GM19328 (cell line): ENCODE measurements at regions not wholly inside any gene's neighbourhood (a gene's known extent, or its start where the extent isn't known, plus 50 kb on each side); places are given as distances from the start of the nearest gene placed in this dataset.

Source experiments
- ATAC-seq: cut with Tn5 transposase; IDR thresholded peaks from one replicate; pipeline ENCODE4 v1.9.1; 2021; ENCODE audit warnings: mild to moderate bottlenecking, moderate library complexity; ENCODE audit not compliant: unreplicated experiment

DNA sequence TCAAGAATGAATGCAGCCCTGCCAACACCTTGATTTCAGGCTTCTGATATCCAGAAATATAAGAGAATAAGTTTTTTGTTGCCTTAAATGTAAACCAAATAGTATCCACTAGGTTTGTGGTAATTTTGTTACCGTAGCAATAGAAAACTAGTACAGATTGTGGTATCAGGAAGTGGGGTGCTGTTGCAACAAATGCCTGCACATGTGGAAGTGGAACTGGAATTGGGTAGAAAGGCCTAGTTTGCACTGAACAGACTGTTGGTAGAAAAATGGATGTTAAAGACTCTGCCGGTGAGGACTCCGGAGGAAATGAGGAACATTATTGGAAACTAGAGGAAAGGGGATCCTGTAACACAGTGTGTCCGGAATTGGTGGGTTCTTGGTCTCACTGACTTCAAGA lies 145.8 kb upstream of the MGAT5 start:
- ATAC-seq, result no peak

GRCh38 chr2:134109246-134109645 lies 144.6 kb upstream of the MGAT5 start:
- no peak for ATAC-seq

GRCh38 chr2:134109725-134110124 lies 144.1 kb upstream of the MGAT5 start:
- no peak for ATAC-seq

GRCh38 chr2:134110532-134110931 lies 143.3 kb upstream of the MGAT5 start:
- ATAC-seq, result no peak

GRCh38 chr2:134117676-134118075 lies 136.2 kb upstream of the MGAT5 start:
- no peak for ATAC-seq

- no peak for ATAC-seq
Observed at GRCh38 chr2:134118279-134119116, 135.4 kb upstream of the MGAT5 start.

- ATAC-seq, result peak; percentile 16
Observed at GRCh38 chr2:134119117-134119712, 134.7 kb upstream of the MGAT5 start.

DNA sequence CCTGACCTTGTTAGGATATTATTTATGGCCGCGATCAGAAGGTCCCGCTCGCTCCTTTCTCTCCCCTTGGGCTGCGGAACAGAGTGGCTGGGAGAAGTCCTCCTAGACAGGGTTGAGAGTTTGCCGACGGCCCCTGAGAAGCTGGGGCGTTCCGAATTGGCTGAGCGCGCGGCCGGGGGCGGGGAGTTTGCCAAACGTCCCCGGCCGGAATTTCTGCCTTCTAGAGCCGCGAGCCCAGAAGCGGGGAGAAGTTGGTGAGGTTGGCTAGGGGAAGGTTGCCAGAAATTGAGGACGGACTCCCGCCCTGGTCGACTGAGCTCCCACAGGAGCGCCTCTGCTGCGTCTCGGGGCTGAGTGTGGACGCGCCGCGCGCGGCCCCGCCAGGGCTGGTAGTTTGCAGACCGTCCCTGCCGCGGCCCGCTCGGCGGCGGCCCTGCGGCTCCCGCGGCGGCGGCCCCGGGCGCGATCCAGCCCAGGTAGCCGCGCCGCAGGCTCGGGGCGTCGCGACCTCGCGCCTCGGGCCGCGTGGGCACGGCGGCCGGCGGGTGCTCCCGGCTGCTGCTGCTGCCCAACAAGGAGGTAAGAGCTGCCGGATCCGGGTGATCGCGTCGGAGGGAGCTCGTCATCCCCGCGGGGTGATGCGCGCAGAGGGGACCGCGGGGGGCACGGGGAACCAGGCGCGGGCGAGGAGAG lies 134.0 kb upstream of the MGAT5 start:
- ATAC-seq, result peak; percentile 50

GRCh38 chr2:134120406-134120732 lies 133.5 kb upstream of the MGAT5 start:
- peak; percentile 4 for ATAC-seq

DNA sequence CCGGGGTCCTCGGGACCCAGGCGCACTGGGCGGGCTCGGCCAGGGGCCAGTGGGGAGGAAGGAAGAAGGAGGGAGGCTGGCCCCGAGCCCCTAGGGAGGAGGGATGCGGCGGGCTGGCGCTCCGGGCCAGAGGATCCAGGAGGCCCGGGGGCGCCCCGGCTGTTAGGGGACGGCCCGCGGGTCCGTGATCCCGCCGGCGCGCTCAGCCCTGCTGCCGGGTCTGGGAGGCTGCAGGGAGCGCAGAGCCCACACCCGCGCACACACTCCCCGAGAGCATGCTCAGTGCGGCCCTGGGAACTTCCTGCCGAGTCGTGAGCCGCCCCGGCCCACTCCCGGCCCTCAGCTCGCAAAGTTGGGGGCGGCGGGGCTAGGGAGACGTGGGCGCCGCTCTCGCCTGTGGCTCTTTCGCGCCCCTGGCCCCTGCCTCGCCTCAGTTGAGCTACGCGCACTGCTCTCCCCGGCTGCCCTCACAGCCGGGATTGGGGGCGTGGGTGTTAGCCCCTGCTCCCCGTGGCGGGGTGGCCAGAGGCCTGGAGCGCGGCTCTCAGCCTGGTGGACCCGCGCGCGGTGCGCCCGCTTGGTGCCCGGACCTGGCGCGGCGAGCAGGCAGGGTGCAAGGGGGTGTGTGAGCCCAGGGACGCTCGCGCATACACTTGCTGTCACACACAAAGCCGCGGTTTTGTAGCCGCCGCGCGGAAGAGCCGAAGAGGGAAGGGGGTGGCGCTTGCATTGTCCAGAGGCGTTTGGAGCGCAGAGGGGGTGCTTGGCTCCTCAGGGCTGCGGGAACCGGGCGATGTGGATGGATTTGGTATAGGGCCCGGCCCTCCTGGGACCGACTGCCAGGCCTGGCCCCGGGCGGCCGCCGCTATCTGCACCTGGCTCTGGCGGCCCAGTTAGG lies 132.9 kb upstream of the MGAT5 start:
- peak; percentile 38 for ATAC-seq

DNA sequence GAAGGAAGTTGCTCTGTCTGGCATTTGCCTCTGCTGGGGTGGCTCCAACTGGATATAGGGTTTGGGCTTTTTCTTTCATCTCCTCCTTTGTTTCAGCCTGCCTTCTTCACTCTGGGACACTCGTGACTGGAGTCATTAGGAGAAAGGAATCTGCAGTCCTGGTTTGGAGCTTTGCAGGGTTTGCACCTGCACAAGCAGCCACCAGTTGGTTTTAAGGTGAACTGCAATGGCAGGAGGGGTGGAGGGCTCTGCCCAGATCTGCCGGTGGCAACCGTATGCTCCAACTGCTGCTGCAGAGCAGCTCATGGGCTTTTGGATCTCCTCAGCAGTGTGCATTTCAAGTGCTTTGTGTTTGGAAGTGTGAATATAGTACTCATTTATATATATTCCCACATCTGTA lies 131.3 kb upstream of the MGAT5 start:
- no peak for ATAC-seq

GRCh38 chr2:134123332-134123731 lies 130.5 kb upstream of the MGAT5 start:
- no peak for ATAC-seq

DNA sequence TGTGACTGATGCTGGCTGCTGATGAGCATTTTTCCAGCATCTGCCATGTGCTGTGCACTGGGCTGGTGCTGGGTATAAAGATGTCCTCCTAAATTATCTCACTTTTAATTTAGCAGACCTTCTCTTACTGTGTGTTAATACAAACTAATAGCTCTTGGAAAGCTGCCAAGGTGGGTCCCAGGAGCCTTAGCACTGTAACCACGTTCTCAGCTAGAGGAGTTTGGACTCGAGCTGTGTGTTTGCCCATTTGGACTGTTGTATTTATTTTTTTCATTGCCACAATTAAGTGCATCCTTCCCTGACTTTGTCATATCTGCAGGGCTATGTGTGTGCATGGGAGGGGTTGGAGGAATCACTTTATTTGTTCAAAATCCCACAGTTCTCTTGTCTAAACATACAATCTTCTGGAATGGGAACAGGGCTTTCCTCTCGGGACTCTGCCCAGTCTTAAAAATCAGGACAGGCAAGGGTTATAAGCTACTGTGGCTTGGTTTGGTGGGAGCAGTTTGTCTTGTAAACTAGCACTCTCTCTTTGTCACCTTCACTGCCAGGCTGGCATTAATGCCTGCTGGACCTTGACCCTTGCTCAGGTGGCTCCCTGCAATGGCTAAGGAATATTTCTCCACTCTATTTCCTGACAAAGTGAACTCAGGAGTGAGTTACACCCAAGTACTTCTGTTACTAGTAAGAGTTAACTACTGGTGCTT lies 129.7 kb upstream of the MGAT5 start:
- no peak for ATAC-seq

- peak; percentile 49 for ATAC-seq
Observed at GRCh38 chr2:134127496-134127895, 126.4 kb upstream of the MGAT5 start.

GRCh38 chr2:134128746-134129145 lies 125.1 kb upstream of the MGAT5 start:
- ATAC-seq, result no peak

DNA sequence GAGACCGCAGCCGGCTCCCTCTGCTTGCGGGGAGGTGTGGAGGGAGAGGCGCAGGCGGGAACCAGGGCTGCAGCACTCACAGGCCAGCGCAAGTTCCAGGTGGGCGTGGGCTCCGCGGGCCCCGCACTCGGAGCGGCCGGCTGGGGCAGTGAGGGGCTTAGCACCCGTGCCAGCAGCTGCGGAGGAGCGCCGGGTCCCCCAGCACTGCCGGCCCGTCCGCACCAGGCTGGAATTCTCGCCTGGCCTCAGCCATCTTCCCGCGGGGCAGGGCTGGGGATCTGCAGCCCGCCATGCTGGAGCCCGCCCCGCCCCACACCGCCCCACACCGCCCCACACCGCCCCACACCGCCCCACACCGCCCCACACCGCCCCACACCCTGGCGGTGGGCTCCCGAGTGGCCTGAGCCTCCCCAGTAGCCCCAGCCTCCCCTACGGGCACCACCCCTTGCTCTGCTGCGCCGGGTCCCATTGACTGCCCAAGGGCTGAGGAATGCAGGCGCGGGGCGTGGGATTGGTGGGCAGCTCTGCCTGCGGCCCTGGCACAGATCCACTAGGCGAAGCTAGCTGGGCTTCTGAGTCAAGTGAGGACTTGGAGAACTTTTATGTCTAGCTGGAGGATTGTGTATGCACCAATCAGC lies 123.9 kb upstream of the MGAT5 start:
- no peak for ATAC-seq

GRCh38 chr2:134131681-134132489 lies 122.0 kb upstream of the MGAT5 start:
- no peak for ATAC-seq

- no peak for ATAC-seq
Observed at GRCh38 chr2:134132490-134132857, 121.4 kb upstream of the MGAT5 start.

DNA sequence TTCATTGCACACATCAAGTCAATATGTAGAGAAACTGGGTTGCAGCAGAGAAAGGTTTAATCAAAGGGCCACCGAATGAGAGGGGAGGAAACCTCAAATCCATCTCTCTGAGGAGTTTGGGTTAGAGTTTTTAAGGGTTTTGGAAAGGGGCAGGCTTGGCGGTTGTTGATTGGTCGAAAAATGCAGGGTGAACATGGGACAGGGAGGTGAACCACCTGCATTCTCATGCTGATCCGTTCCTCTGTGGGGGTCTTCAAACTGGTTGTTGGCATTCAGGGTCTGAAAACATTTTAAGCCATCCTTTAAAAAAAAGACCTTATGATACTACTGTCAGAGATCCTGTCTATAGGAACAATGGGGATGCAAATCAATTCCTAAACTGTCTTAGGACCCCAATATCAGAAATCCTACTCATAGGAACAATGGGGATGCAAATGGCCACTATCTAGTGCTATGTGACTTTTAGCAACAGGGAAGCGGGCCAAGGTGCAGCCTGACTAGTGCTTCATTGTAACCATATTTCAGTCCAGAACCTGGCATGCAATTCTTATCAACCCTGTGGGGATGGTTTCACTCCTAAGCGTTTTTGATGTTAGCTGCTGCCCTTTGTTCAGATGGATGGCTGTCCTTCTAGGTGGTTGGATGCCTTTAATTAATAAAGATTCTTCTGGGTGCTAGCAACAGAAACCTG lies 120.1 kb upstream of the MGAT5 start:
- ATAC-seq, result no peak
